B cell (primary cell): ENCODE measurements at regions not wholly inside any gene's neighbourhood (a gene's known extent, or its start where the extent isn't known, plus 50 kb on each side); places are given as distances from the start of the nearest gene placed in this dataset.

Source experiments
- CTCF ChIP-seq: fragments of 200-600 bp; IDR thresholded peaks from one replicate; pipeline ENCODE4 v1.8.0; 2022; ENCODE audit warnings: antibody characterized with exemption, mild to moderate bottlenecking
- EZH2 ChIP-seq: IDR thresholded peaks from 2 replicates; pipeline ENCODE4 v1.6.1; 2012; ENCODE audit warnings: borderline replicate concordance, low read depth, mild to moderate bottlenecking, moderate library complexity, low read length; ENCODE audit not compliant: insufficient read depth, poor library complexity, severe bottlenecking

- no peak for TF ChIP-seq CTCF
- no peak for TF ChIP-seq EZH2
These were observed 380.1 kb downstream of the NUF2 start for GRCh38 chr1:163701783-163702374.
